ENCODE measurements at regions not wholly inside any gene's neighbourhood (a gene's known extent, or its start where the extent isn't known, plus 50 kb on each side); places are given as distances from the start of the nearest gene placed in this dataset.

GRCh38 chr1:182304218-182304617 is 87.4 kb downstream of the GLUL start:
- TF ChIP-seq CTCF (IDR thresholded peaks at IDR 0.05) (no peak), POLR2A (IDR thresholded peaks at IDR 0.05) (no peak)

Measured in vagina (tissue), 2 donors.